Kidney epithelial cell (primary cell): ENCODE measurements at regions not wholly inside any gene's neighbourhood (a gene's known extent, or its start where the extent isn't known, plus 50 kb on each side); places are given as distances from the start of the nearest gene placed in this dataset.
"Not testable (repeated sequence)": the region's sequence is repeated elsewhere in the genome, so short reads cannot be mapped to it uniquely, and the experiment has no call there.

Experiments
- DNase-seq: peaks from one replicate; pipeline ENCODE4 v3.0.0-alpha.2; 2010; ENCODE audit warnings: low read depth
- H3K27me3 ChIP-seq: 2 replicates; pipeline ENCODE4 v1.6.0; 2011; ENCODE audit warnings: low read length; ENCODE audit not compliant: control insufficient read depth, insufficient read depth
- H3K36me3 ChIP-seq: 2 replicates; pipeline ENCODE4 v1.5.1; 2011; ENCODE audit warnings: low read length; ENCODE audit not compliant: control insufficient read depth, insufficient read depth
- H3K4me3 ChIP-seq: 2 replicates; pipeline ENCODE4 v1.5.1; 2011; ENCODE audit warnings: low read depth, mild to moderate bottlenecking, control low read depth, low read length
- TF ChIP-seq, protein P1 (sequence below): IDR thresholded peaks from 2 replicates; pipeline ENCODE4 v1.5.1; 2011; ENCODE audit warnings: mild to moderate bottlenecking, moderate library complexity, low read length, control low read depth, inconsistent platforms; ENCODE audit not compliant: insufficient read depth, poor library complexity, severe bottlenecking

DNA sequence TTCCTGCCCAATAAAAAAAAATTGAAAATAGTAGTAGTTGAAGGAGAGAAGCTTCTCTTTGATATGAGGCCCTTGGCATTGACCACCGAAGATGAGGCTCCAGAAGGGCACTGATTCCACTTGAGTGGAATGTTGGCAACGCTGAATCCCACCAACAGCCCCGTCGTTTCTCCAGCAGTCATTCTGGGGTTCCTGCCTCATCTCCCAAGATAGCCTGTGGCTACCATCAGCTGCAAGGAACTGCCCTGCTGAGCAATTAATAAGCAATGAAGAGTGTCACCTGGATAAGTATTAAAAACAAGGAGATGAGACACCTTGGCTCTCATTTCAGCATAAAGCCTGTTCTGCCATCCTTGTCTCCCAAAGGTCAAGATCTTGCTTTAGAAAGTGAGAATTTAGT is 144.1 kb downstream of the CSNK2A3 start:
- H3K4me3 ChIP-seq = no peak overlapping the region
- TF ChIP-seq, protein P1, sequence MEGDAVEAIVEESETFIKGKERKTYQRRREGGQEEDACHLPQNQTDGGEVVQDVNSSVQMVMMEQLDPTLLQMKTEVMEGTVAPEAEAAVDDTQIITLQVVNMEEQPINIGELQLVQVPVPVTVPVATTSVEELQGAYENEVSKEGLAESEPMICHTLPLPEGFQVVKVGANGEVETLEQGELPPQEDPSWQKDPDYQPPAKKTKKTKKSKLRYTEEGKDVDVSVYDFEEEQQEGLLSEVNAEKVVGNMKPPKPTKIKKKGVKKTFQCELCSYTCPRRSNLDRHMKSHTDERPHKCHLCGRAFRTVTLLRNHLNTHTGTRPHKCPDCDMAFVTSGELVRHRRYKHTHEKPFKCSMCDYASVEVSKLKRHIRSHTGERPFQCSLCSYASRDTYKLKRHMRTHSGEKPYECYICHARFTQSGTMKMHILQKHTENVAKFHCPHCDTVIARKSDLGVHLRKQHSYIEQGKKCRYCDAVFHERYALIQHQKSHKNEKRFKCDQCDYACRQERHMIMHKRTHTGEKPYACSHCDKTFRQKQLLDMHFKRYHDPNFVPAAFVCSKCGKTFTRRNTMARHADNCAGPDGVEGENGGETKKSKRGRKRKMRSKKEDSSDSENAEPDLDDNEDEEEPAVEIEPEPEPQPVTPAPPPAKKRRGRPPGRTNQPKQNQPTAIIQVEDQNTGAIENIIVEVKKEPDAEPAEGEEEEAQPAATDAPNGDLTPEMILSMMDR = no peak
- H3K27me3 ChIP-seq = no peaks in the 10 kb centered on the region
- no peaks in the 10 kb centered on the region for H3K36me3 ChIP-seq
- no peak for DNase-seq

DNA sequence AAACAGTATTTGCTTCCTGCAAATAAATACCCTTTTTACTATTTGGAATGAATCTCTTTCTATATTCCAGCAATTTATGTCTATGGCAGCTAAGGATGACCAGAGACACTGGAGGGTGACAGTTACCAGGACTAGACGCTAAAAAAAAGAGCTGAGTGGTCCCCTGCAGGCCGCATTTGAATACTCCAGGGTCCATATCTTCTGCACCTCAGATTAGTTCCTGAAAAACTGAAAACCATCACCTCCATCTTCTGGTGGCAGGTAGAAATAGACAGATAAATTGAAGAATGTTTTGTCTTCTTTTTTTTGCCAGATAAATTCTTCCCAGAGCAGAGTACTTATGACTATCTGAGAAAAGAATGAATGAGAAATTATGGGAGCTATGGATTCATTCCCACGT is 145.6 kb downstream of the CSNK2A3 start:
- no peaks in the 10 kb centered on the region for H3K36me3 ChIP-seq
- H3K27me3 ChIP-seq = no peaks in the 10 kb centered on the region
- TF ChIP-seq, protein P1 = no peak
- no peak overlapping the region for H3K4me3 ChIP-seq
- DNase-seq = no peak

DNA sequence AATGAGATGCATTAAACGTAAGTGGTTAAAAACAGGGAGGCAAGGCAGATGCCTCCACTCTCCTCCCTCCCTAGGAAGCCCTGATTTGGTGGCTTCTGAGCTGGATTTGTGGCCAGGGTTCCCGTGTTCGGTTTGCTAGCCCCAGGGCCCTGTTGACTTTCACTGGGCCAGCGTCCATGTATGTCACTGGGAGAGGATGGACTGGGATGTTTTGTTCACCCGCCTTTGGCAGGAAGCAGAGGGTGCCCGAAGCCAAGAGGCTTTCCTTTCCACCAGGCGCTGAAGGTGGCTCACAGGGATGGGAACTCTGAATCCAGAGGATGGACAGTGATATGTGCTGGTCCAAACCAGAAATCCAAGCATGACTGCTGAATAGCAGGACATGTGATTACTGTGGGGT is 146.6 kb downstream of the CSNK2A3 start:
- no peak overlapping the region for H3K4me3 ChIP-seq
- TF ChIP-seq, protein P1 = no peak
- no peaks in the 10 kb centered on the region for H3K27me3 ChIP-seq
- H3K36me3 ChIP-seq = no peaks in the 10 kb centered on the region
- no peak for DNase-seq

DNA sequence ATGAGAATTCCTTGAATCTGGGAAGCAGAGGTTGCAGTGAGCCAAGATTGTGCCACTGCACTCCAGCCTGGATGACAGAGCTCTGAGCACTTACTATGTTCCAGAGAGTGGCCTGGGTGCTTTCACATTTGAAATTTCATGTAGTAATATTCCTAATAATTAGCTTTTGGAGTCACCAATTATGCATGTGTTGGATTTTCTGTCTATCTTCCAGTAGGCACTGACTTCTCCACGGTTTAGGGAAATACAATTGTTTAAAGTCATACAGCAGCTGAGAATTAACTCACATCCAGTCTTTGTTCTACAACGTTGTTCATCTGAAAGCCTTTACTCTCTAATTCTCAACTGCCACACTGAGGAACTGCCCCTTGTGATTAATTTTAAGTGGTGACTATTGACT is 150.2 kb downstream of the CSNK2A3 start:
- H3K36me3 ChIP-seq = no peaks in the 10 kb centered on the region

DNA sequence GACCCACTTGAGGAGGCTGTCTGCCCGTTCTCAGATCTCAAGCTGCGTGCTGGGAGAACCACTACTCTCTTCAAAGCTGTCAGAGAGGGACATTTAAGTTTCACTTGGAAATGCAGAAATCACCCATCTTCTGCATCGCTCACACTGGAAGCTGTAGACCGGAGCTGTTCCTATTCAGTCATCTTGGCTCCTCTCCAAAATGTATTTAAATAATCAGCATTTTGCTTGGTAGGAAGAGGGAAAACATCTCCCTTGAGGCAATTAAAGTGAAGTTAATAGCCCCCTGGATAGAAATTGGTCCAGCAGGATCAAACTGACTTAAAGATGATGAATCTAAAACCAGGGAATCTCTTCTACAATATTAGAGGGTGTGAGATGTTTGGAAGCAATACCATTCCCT is 151.7 kb downstream of the CSNK2A3 start:
- not testable (repeated sequence) for H3K27me3 ChIP-seq, H3K36me3 ChIP-seq, H3K4me3 ChIP-seq, DNase-seq

More for the DNA sequence above, 150.2 kb downstream of the CSNK2A3 start:
- Histone ChIP-seq H3K4me3 (no peak overlapping the region), H3K27me3 (no peaks in the 10 kb centered on the region)
- no peak for DNase-seq
- TF ChIP-seq, protein P1 = no peak

DNA sequence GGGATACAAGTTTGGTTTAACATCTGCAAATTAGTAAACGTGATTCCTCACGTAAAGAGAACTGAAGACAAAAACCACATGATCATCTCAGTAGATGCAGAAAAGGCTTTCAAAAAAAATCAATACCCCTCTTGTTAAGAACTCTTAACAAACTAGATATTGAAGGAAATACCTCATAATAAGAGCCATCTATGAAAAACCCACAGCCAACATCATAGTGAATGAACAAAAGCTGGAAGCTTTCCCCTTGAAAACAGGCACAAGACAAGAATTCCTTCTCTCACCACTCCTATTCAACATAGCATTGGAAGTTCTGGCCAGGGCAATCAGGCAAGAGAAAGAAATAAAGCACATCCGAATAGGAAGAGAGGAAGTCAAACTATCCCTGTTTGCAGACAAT is 160.5 kb downstream of the CSNK2A3 start:
- H3K4me3 ChIP-seq = no peak overlapping the region
- H3K36me3 ChIP-seq = no peaks in the 10 kb centered on the region
- TF ChIP-seq, protein P1 = no peak
- DNase-seq = no peak
- no peaks in the 10 kb centered on the region for H3K27me3 ChIP-seq
